ENCODE measurements at regions not wholly inside any gene's neighbourhood (a gene's known extent, or its start where the extent isn't known, plus 50 kb on each side); places are given as distances from the start of the nearest gene placed in this dataset.

DNA sequence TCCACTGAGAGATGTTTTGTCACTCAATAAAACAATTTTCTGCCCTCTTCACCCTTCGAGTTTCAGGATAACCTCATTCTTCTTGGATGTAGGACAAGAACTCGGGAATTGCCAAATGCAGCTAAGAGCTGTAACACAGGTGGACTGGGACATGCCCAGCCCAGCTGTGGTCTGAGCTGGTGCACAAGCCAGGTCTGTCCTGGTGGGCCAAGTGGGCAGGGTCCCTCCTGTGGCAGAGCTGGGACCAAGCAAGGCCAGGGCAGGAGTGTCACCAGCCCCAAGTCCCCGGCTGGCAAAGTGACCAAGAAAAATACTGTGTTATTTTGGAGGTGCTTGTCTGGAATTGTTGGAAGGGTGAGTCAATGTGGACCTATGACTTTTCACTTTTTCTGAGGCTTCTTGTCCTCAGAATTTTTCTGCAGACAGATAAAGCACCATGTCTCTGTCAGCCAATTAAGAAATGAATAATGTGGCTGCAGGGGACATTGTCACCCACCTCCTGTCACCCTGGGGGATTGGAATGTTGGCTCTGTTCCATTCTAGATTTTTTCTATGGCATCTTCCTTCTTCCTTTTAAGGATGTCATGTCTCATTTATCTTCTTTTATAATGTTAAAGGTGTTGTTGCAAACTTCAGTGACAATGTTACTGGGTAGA is 645.2 kb upstream of the EPHA6 start:
- intact Hi-C loops (cut with micrococcal nuclease) = no loop called here
- H3K36me3 Mint-ChIP-seq (ENCODE audit: insufficient read depth, unreplicated experiment) = no peaks in the 10 kb centered on the region
- H3K9me3 Mint-ChIP-seq (ENCODE audit: unreplicated experiment) = peaks cover 7% of the 10 kb centered on the region
- no peaks in the 10 kb centered on the region for H3K4me1 Mint-ChIP-seq (ENCODE audit: insufficient read depth, unreplicated experiment)
- TF ChIP-seq, protein P1, sequence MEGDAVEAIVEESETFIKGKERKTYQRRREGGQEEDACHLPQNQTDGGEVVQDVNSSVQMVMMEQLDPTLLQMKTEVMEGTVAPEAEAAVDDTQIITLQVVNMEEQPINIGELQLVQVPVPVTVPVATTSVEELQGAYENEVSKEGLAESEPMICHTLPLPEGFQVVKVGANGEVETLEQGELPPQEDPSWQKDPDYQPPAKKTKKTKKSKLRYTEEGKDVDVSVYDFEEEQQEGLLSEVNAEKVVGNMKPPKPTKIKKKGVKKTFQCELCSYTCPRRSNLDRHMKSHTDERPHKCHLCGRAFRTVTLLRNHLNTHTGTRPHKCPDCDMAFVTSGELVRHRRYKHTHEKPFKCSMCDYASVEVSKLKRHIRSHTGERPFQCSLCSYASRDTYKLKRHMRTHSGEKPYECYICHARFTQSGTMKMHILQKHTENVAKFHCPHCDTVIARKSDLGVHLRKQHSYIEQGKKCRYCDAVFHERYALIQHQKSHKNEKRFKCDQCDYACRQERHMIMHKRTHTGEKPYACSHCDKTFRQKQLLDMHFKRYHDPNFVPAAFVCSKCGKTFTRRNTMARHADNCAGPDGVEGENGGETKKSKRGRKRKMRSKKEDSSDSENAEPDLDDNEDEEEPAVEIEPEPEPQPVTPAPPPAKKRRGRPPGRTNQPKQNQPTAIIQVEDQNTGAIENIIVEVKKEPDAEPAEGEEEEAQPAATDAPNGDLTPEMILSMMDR (IDR thresholded peaks at IDR 0.05; ENCODE audit: unreplicated experiment) = no peak
- DNase-seq (ENCODE audit: unreplicated experiment) = no peak
- CTCF ChIA-PET = no interaction called here
- no peak overlapping the region for H3K27ac Mint-ChIP-seq (ENCODE audit: low read depth, unreplicated experiment)
- BruUV-seq (replicated peaks) = no TSS peak
- no peaks in the 10 kb centered on the region for H3K27me3 Mint-ChIP-seq (ENCODE audit: insufficient read depth, unreplicated experiment)
- H3K4me3 Mint-ChIP-seq (ENCODE audit: unreplicated experiment) = no peak overlapping the region
- POLR2A ChIA-PET = no interaction called here

DNA sequence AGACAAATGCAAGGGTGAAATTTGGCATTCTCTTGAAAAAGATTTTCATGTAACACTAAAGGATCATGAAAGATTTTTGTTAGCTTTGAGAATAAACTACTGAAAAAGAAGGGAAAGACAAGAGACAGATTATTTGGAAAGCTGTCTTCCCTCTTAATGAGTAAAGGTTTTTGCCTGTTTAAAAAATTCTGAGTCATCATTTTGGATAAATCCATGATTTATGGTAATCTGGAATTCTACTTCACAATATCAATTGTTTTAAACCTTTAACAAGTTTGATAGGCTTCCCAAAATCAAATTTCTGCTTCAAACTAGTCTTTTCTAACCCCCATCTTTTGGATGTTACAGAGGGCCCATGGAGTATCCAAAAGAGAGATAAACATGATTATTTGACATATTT is 641.5 kb upstream of the EPHA6 start:
- Mint-ChIP-seq H3K27me3 (ENCODE audit: insufficient read depth, unreplicated experiment) (no peaks in the 10 kb centered on the region), H3K27ac (ENCODE audit: low read depth, unreplicated experiment) (no peak overlapping the region), H3K36me3 (ENCODE audit: insufficient read depth, unreplicated experiment) (no peaks in the 10 kb centered on the region), H3K4me1 (ENCODE audit: insufficient read depth, unreplicated experiment) (no peaks in the 10 kb centered on the region), H3K9me3 (ENCODE audit: unreplicated experiment) (peaks cover 12% of the 10 kb centered on the region), H3K4me3 (ENCODE audit: unreplicated experiment) (no peak overlapping the region)
- intact Hi-C loops (cut with micrococcal nuclease) = no loop called here
- DNase-seq (ENCODE audit: unreplicated experiment) = no peak
- POLR2A ChIA-PET = no interaction called here
- BruUV-seq (replicated peaks) = no TSS peak
- CTCF ChIA-PET = no interaction called here
- TF ChIP-seq, protein P1 (IDR thresholded peaks at IDR 0.05; ENCODE audit: unreplicated experiment) = no peak

DNA sequence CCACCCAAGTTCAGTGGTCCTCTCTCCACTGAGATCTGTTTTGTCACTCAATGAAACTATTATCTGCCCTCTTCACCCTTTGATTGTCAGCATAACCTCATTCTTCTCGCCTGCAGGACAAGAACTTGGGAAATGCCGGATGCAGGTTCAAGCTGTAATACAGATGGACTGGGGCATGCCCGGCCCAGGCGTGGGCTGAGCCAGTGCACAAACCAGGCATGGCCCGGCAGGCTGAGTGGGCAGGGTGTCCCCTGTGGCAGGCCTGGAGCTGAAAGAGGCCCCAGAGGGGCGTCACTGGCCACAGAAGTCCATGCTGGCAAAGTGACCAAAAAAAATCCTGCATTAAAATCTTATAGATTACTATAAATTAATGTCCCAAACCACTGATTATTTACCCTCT is 638.9 kb upstream of the EPHA6 start:
- Mint-ChIP-seq H3K4me1 (ENCODE audit: insufficient read depth, unreplicated experiment) (no peaks in the 10 kb centered on the region), H3K9me3 (ENCODE audit: unreplicated experiment) (peaks cover 5% of the 10 kb centered on the region), H3K36me3 (ENCODE audit: insufficient read depth, unreplicated experiment) (no peaks in the 10 kb centered on the region), H3K4me3 (ENCODE audit: unreplicated experiment) (no peak overlapping the region), H3K27me3 (ENCODE audit: insufficient read depth, unreplicated experiment) (no peaks in the 10 kb centered on the region), H3K27ac (ENCODE audit: low read depth, unreplicated experiment) (no peak overlapping the region)
- BruUV-seq (replicated peaks) = no TSS peak
- CTCF ChIA-PET = interaction anchor here (0.6 kb wide), 1 partner anchor 90 kb away, joined by 3 read pairs; no protein-coding TSS in a partner anchor
- TF ChIP-seq, protein P1 (IDR thresholded peaks at IDR 0.05; ENCODE audit: unreplicated experiment) = no peak
- intact Hi-C loops (cut with micrococcal nuclease) = no loop called here
- no peak for DNase-seq (ENCODE audit: unreplicated experiment)
- POLR2A ChIA-PET = no interaction called here

- H3K4me1 Mint-ChIP-seq (ENCODE audit: insufficient read depth, unreplicated experiment) = no peaks in the 10 kb centered on the region
- ChIA-PET CTCF (interaction anchor here (0.6 to 0.7 kb wide), 2 partner anchors 63 to 142 kb away, joined by 3 read pairs; no protein-coding TSS in a partner anchor), POLR2A (interaction anchor here (0.7 kb wide), 1 partner anchor 125 kb away, joined by 4 read pairs; no protein-coding TSS in a partner anchor)
- peak; percentile 49 for DNase-seq (ENCODE audit: unreplicated experiment)
- intact Hi-C loops (cut with micrococcal nuclease) = no loop called here
- H3K27me3 Mint-ChIP-seq (ENCODE audit: insufficient read depth, unreplicated experiment) = no peaks in the 10 kb centered on the region
- no peaks in the 10 kb centered on the region for H3K36me3 Mint-ChIP-seq (ENCODE audit: insufficient read depth, unreplicated experiment)
- H3K9me3 Mint-ChIP-seq (ENCODE audit: unreplicated experiment) = no peaks in the 10 kb centered on the region
- no peak overlapping the region for H3K4me3 Mint-ChIP-seq (ENCODE audit: unreplicated experiment)
- H3K27ac Mint-ChIP-seq (ENCODE audit: low read depth, unreplicated experiment) = no peak overlapping the region
- TF ChIP-seq, protein P1 (IDR thresholded peaks at IDR 0.05; ENCODE audit: unreplicated experiment) = no peak
- BruUV-seq (replicated peaks) = no TSS peak
These were observed 631.6 kb upstream of the EPHA6 start for GRCh38 chr3:96182756-96183155.
